IMR-90 (cell line): ENCODE measurements at regions not wholly inside any gene's neighbourhood (a gene's known extent, or its start where the extent isn't known, plus 50 kb on each side); places are given as distances from the start of the nearest gene placed in this dataset.

ENCODE experiments used
- ATAC-seq: fragments of 200-7000 bp; cut with Tn5 transposase; 2 replicates; pipeline ENCODE4 v1.9.1; 2020; ENCODE audit warnings: low read depth, mild to moderate bottlenecking, moderate library complexity
- BruUV-seq: library from RNA; stranded (reverse); fragments of 400-500 nt; replicated peaks from 2 replicates; lab custom pipeline; 2021; lab: Mats Ljungman, UMichigan
- CTCF ChIA-PET: fragments of 300-600 bp; formaldehyde crosslinking; extraction: SDS; loops from one replicate; lab custom pipeline; 2021; ENCODE audit warnings: antibody characterized with exemption; lab: Yijun Ruan, JAX
- POLR2A ChIA-PET: fragments of 300-600 bp; sonication (Branson Sonifier 250); formaldehyde crosslinking; loops from one replicate; lab custom pipeline; 2022; ENCODE audit warnings: antibody characterized with exemption; ENCODE audit not compliant: unreplicated experiment; lab: Charles Lee
- DNase-seq: peaks from one replicate; pipeline ENCODE4 v3.0.0; 2013
- H2AFZ ChIP-seq: replicated peaks from 2 replicates; pipeline ENCODE3; 2013; ENCODE audit warnings: low read length, mild to moderate bottlenecking; ENCODE audit not compliant: poor library complexity
- H2AK5ac ChIP-seq: 2 replicates; pipeline ENCODE4 v1.6.1; 2013; ENCODE audit warnings: low read depth, low read length, inconsistent platforms
- H2AK9ac ChIP-seq: replicated peaks from 2 replicates; pipeline ENCODE3; 2013; ENCODE audit warnings: mild to moderate bottlenecking, low read depth, low read length, moderate library complexity; ENCODE audit not compliant: poor library complexity
- H2BK120ac ChIP-seq: 2 replicates; pipeline ENCODE4 v1.6.1; 2013; ENCODE audit warnings: low read depth, low read length, inconsistent platforms
- H2BK15ac ChIP-seq: 3 replicates; pipeline ENCODE4 v1.6.1; 2013; ENCODE audit warnings: low read depth, low read length, inconsistent platforms
- H2BK20ac ChIP-seq: 2 replicates; pipeline ENCODE4 v1.6.1; 2013; ENCODE audit warnings: low read depth, mild to moderate bottlenecking, inconsistent platforms, low read length, moderate library complexity
- H2BK5ac ChIP-seq: 2 replicates; pipeline ENCODE4 v1.6.1; 2013; ENCODE audit warnings: mild to moderate bottlenecking, low read depth, low read length, inconsistent platforms; ENCODE audit not compliant: poor library complexity, severe bottlenecking
- H3K14ac ChIP-seq: replicated peaks from 2 replicates; pipeline ENCODE4 v1.6.1; 2013; ENCODE audit warnings: low read depth, low read length, inconsistent platforms
- H3K18ac ChIP-seq: 2 replicates; pipeline ENCODE4 v1.6.1; 2013; ENCODE audit warnings: low read depth, low read length, control low read depth
- H3K23ac ChIP-seq: 2 replicates; pipeline ENCODE4 v1.6.1; 2013; ENCODE audit warnings: low read depth, low read length, inconsistent platforms
- H3K27ac ChIP-seq: 2 replicates; pipeline ENCODE4 v1.5.1; 2013; ENCODE audit warnings: mild to moderate bottlenecking, control low read depth, low read length; ENCODE audit not compliant: insufficient read depth
- H3K27me3 ChIP-seq: 2 replicates; pipeline ENCODE4 v1.6.1; 2013; ENCODE audit warnings: low read length; ENCODE audit not compliant: control insufficient read depth, insufficient read depth
- H3K36me3 ChIP-seq: 2 replicates; pipeline ENCODE4 v1.6.1; 2013; ENCODE audit warnings: low read length, mixed read lengths; ENCODE audit not compliant: control insufficient read depth, insufficient read depth
- H3K4ac ChIP-seq: 2 replicates; pipeline ENCODE4 v1.6.1; 2013; ENCODE audit warnings: low read depth, low read length, inconsistent platforms
- H3K4me1 ChIP-seq: 2 replicates; pipeline ENCODE4 v1.6.1; 2013; ENCODE audit warnings: low read length, mixed read lengths; ENCODE audit not compliant: control insufficient read depth, insufficient read depth
- H3K4me2 ChIP-seq: 2 replicates; pipeline ENCODE4 v1.6.1; 2013; ENCODE audit warnings: low read depth, mild to moderate bottlenecking, control low read depth, low read length, moderate library complexity
- H3K4me3 ChIP-seq: 2 replicates; pipeline ENCODE4 v1.5.1; 2013; ENCODE audit warnings: low read depth, mild to moderate bottlenecking, control low read depth, low read length, moderate library complexity; ENCODE audit not compliant: insufficient read depth
- H3K56ac ChIP-seq: 2 replicates; pipeline ENCODE4 v1.6.1; 2013; ENCODE audit warnings: low read length, inconsistent platforms; ENCODE audit not compliant: insufficient read depth; ENCODE audit errors: extremely low read depth
- H3K79me1 ChIP-seq, 2 experiments: 2 replicates each; pipeline ENCODE4 v1.6.1; 2013; ENCODE audit warnings: low read length in 2 of 2, inconsistent platforms in 1 of 2, low read depth in 1 of 2
- H3K9ac ChIP-seq: 2 replicates; pipeline ENCODE4 v1.6.1; 2013; ENCODE audit warnings: low read depth, low read length, control low read depth
- H3K9me1 ChIP-seq: 2 replicates; pipeline ENCODE4 v1.6.1; 2013; ENCODE audit warnings: low read length, inconsistent platforms; ENCODE audit not compliant: insufficient read depth
- H3K9me3 ChIP-seq: 2 replicates; pipeline ENCODE4 v1.6.1; 2013; ENCODE audit warnings: low read length; ENCODE audit not compliant: control insufficient read depth, insufficient read depth
- H4K20me1 ChIP-seq: 2 replicates; pipeline ENCODE4 v1.6.1; 2013; ENCODE audit warnings: low read length, inconsistent platforms; ENCODE audit not compliant: insufficient read depth
- H4K5ac ChIP-seq: 2 replicates; pipeline ENCODE4 v1.6.1; 2013; ENCODE audit warnings: mild to moderate bottlenecking, low read depth, low read length, control low read depth
- H4K8ac ChIP-seq, 2 experiments: 2 replicates each; pipeline ENCODE4 v1.6.1; 2013; ENCODE audit warnings: low read depth in 2 of 2, low read length in 2 of 2, control low read depth in 1 of 2, inconsistent platforms in 1 of 2
- H4K91ac ChIP-seq: 2 replicates; pipeline ENCODE4 v1.6.1; 2013; ENCODE audit warnings: low read depth, low read length, inconsistent platforms; ENCODE audit not compliant: insufficient read depth
- BHLHE40 ChIP-seq: fragments of 150-350 bp; IDR thresholded peaks from 2 replicates; pipeline ENCODE4 v1.6.1; 2016; ENCODE audit warnings: mild to moderate bottlenecking, low read depth, low read length
- CEBPB ChIP-seq: IDR thresholded peaks from 2 replicates; pipeline ENCODE4 v1.6.1; 2012; ENCODE audit warnings: low read depth, low read length, improper control_type of control experiment
- CHD1 ChIP-seq: IDR thresholded peaks from 2 replicates; pipeline ENCODE4 v1.6.1; 2012; ENCODE audit warnings: low read depth, low read length, improper control_type of control experiment
- CTCF ChIP-seq: conservative IDR thresholded peaks from 2 replicates; pipeline ENCODE4 v1.5.1; 2012; ENCODE audit warnings: mild to moderate bottlenecking, low read depth, low read length, improper control_type of control experiment
- ELK1 ChIP-seq: fragments of 150-350 bp; IDR thresholded peaks from 2 replicates; pipeline ENCODE4 v1.6.1; 2016; ENCODE audit warnings: low read depth, mild to moderate bottlenecking, low read length, moderate library complexity, borderline replicate concordance
- FOS ChIP-seq: fragments of 150-350 bp; IDR thresholded peaks from 2 replicates; pipeline ENCODE4 v1.6.1; 2016; ENCODE audit warnings: low read depth, low read length
- MAFK ChIP-seq: IDR thresholded peaks from 2 replicates; pipeline ENCODE4 v1.6.1; 2012; ENCODE audit warnings: low read depth, low read length, improper control_type of control experiment
- MAZ ChIP-seq: IDR thresholded peaks from 2 replicates; pipeline ENCODE4 v1.6.1; 2012; ENCODE audit warnings: low read depth, mild to moderate bottlenecking, low read length, improper control_type of control experiment, moderate library complexity, borderline replicate concordance
- MXI1 ChIP-seq: IDR thresholded peaks from 2 replicates; pipeline ENCODE4 v1.6.1; 2012; ENCODE audit warnings: low read depth, mild to moderate bottlenecking, low read length, moderate library complexity, borderline replicate concordance
- NFE2L2 ChIP-seq: fragments of 150-350 bp; IDR thresholded peaks from 2 replicates; pipeline ENCODE4 v1.6.1; 2016; ENCODE audit warnings: low read depth, mild to moderate bottlenecking, low read length
- POLR2A ChIP-seq: IDR thresholded peaks from 2 replicates; pipeline ENCODE4 v1.6.1; 2012; ENCODE audit warnings: mild to moderate bottlenecking, low read depth, low read length
- RAD21 ChIP-seq: IDR thresholded peaks from 2 replicates; pipeline ENCODE4 v1.6.1; 2012; ENCODE audit warnings: low read length, improper control_type of control experiment
- RCOR1 ChIP-seq: IDR thresholded peaks from 2 replicates; pipeline ENCODE4 v1.6.1; 2012; ENCODE audit warnings: mild to moderate bottlenecking, low read length, improper control_type of control experiment; ENCODE audit not compliant: insufficient replicate concordance
- RFX5 ChIP-seq: IDR thresholded peaks from 2 replicates; pipeline ENCODE4 v1.8.0; 2012; ENCODE audit warnings: low read depth, mild to moderate bottlenecking, low read length, moderate library complexity
- SMC3 ChIP-seq: fragments of 150-350 bp; IDR thresholded peaks from 2 replicates; pipeline ENCODE4 v1.6.1; 2016; ENCODE audit warnings: low read depth, mild to moderate bottlenecking, antibody characterized with exemption, low read length, moderate library complexity
- USF2 ChIP-seq: fragments of 150-350 bp; IDR thresholded peaks from 2 replicates; pipeline ENCODE4 v1.6.1; 2017; ENCODE audit warnings: mild to moderate bottlenecking, antibody characterized with exemption, low read length, low read depth
- WGBS, 2 experiments: methylation state at CpG; one replicate each; pipeline versions ENCODE4 v1.1.5 to v1.1.7; 2013; ENCODE audit warnings: missing lambda C conversion rate in 2 of 2; ENCODE audit not compliant: insufficient read length in 1 of 2; ENCODE audit errors: extremely low coverage in 2 of 2; 5-methylcytosine and 5-hydroxymethylcytosine counted together
- dilution Hi-C: fragments of 300-500 bp; cut with HindIII; formaldehyde crosslinking; loops from one replicate; pipeline ENCODE4 v1.14.3; 2018; ENCODE audit warnings: low sequenced_read_pairs; ENCODE audit not compliant: unreplicated experiment
- in situ Hi-C: fragments of 300-500 bp; cut with MboI; formaldehyde crosslinking; loops from 3 replicates; pipeline ENCODE4 v1.14.3; 2019; ENCODE audit warnings: low sequenced_read_pairs, inconsistent platforms, mixed read lengths
- intact Hi-C: fragments of 100-400 bp; cut with micrococcal nuclease; formaldehyde crosslinking; loops from 2 replicates; pipeline ENCODE4 v1.10.0; 2022

GRCh38 chrX:79506001-79506400 lies 138.9 kb upstream of the ITM2A start:
- POLR2A ChIA-PET: no interaction called here
- Histone ChIP-seq H2BK15ac (no peak overlapping the region), H2BK20ac (no peak overlapping the region), H3K56ac (no peak overlapping the region), H3K9me1 (no peaks in the 10 kb centered on the region), H3K4me2 (no peak overlapping the region), H2AFZ (no peak overlapping the region), H3K27me3 (no peaks in the 10 kb centered on the region), H3K4me3 (no peak overlapping the region), H2BK5ac (no peak overlapping the region), H3K4me1 (no peaks in the 10 kb centered on the region), H3K9ac (no peak overlapping the region), H4K5ac (no peak overlapping the region), H3K23ac (no peak overlapping the region), H4K8ac (no peak overlapping the region), H3K79me1 (no peaks in the 10 kb centered on the region), H4K91ac (no peak overlapping the region), H2AK5ac (no peak overlapping the region), H3K27ac (no peak overlapping the region), H3K14ac (no peak overlapping the region), H3K18ac (no peak overlapping the region), H3K9me3 (peaks cover 5% of the 10 kb centered on the region), H2BK120ac (no peak overlapping the region), H3K36me3 (no peaks in the 10 kb centered on the region), H4K20me1 (no peaks in the 10 kb centered on the region), H2AK9ac (no peak overlapping the region), H3K4ac (no peak overlapping the region)
- 17% methylated on average over 1 of the region's 3 CpGs; no CpG with 5 or more reads in 1 of the 2 experiments for WGBS, 2 experiments
- no peak for ATAC-seq
- DNase-seq: no peak
- intact Hi-C loops (no loop called here), in situ Hi-C loops (no loop called here), dilution Hi-C loops (no loop called here)
- no TSS peak for BruUV-seq
- CTCF ChIA-PET: no interaction called here
- TF ChIP-seq MAZ (no peak), FOS (no peak), POLR2A (no peak), SMC3 (no peak), MXI1 (no peak), RAD21 (no peak), RFX5 (no peak), NFE2L2 (no peak), CTCF (no peak), CHD1 (no peak), RCOR1 (no peak), ELK1 (no peak), MAFK (no peak), USF2 (no peak), CEBPB (no peak), BHLHE40 (no peak)
